ENCODE measurements at regions not wholly inside any gene's neighbourhood (a gene's known extent, or its start where the extent isn't known, plus 50 kb on each side); places are given as distances from the start of the nearest gene placed in this dataset.

DNA sequence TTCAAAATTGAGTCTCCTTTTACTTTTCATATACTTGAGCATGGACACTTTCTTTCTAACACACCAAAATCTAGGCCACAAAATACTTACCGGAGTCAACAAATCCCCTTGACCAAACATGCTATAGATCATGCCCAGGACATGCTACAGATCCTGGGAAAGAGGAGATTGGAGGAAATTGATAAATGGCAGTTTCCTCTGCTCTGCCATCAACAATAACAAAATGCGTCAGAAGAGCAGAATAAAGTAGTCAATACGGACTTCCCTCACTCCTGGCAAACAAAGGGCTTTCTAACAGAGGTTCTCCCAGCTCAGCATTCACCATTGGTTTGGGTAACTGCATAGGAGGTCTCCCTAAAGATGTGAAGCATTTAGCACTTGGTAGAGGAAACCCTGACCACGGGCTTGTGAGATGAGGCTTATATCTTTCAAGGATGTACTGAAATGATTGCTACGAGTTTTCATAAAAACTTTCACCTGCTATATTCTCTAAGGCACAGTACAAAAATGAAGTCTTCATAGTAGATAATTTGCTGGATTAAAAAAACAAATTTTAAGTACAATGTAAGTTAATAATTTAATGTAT lies 283.8 kb upstream of the RUNX1 start:
- H3K9ac ChIP-seq (ENCODE audit: insufficient read depth, low read length, poor library complexity, severe bottlenecking): no peak overlapping the region
- H2AFZ ChIP-seq (ENCODE audit: insufficient read depth, low read depth, low read length, poor library complexity, severe bottlenecking): no peak overlapping the region
- intact Hi-C loops (cut with micrococcal nuclease): no loop called here
- no peak overlapping the region for H3K4me3 ChIP-seq (replicated peaks in 1 of 3; ENCODE audit: low read depth in 2 of 3, low read length in 3 of 3)
- WGBS (ENCODE audit: insufficient coverage): no CpG with 5 or more reads among the region's 5 CpGs
- H3K27ac ChIP-seq (ENCODE audit: low read depth in 1 of 2, low read length in 2 of 2): no peak overlapping the region
- H3K36me3 Mint-ChIP-seq: no peaks in the 10 kb centered on the region
- H3K27me3 ChIP-seq (ENCODE audit: control insufficient read depth in 2 of 2, insufficient read depth in 2 of 2, low read length in 2 of 2): peaks cover 0 to 3% of the 10 kb centered on the region in 2 donors
- H3K27me3 Mint-ChIP-seq (ENCODE audit: low read depth in 3 of 3): peaks cover 0 to 6% (median 6%) of the 10 kb centered on the region in 3 donors
- no peak overlapping the region for H3K4me3 Mint-ChIP-seq
- no peaks in the 10 kb centered on the region for H3K4me1 ChIP-seq (ENCODE audit: control insufficient read depth in 1 of 2, insufficient read depth in 2 of 2, low read length in 2 of 2)
- no peaks in the 10 kb centered on the region for H3K79me2 ChIP-seq (ENCODE audit: insufficient read depth, low read length)
- H3K4me2 ChIP-seq (replicated peaks; ENCODE audit: extremely low read depth, low read length, poor library complexity, severe bottlenecking): no peak overlapping the region
- H4K20me1 ChIP-seq (ENCODE audit: insufficient read depth, low read length): no peaks in the 10 kb centered on the region
- no peak for DNase-seq
- no peaks in the 10 kb centered on the region for H3K36me3 ChIP-seq (replicated peaks in 1 of 2; ENCODE audit: control insufficient read depth in 1 of 2, insufficient read depth in 2 of 2, low read length in 2 of 2)
- TF ChIP-seq, protein P1, sequence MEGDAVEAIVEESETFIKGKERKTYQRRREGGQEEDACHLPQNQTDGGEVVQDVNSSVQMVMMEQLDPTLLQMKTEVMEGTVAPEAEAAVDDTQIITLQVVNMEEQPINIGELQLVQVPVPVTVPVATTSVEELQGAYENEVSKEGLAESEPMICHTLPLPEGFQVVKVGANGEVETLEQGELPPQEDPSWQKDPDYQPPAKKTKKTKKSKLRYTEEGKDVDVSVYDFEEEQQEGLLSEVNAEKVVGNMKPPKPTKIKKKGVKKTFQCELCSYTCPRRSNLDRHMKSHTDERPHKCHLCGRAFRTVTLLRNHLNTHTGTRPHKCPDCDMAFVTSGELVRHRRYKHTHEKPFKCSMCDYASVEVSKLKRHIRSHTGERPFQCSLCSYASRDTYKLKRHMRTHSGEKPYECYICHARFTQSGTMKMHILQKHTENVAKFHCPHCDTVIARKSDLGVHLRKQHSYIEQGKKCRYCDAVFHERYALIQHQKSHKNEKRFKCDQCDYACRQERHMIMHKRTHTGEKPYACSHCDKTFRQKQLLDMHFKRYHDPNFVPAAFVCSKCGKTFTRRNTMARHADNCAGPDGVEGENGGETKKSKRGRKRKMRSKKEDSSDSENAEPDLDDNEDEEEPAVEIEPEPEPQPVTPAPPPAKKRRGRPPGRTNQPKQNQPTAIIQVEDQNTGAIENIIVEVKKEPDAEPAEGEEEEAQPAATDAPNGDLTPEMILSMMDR (IDR thresholded peaks at IDR 0.05): no peak
- H3K4me1 Mint-ChIP-seq: no peaks in the 10 kb centered on the region
- H3K9me3 Mint-ChIP-seq: peaks cover 0 to 2% (median 0%) of the 10 kb centered on the region in 7 donors
- no peaks in the 10 kb centered on the region for H3K9me3 ChIP-seq (replicated peaks in 1 of 2; ENCODE audit: control insufficient read depth in 1 of 2, insufficient read depth in 1 of 2, low read length in 2 of 2)
- no peak overlapping the region for H3K27ac Mint-ChIP-seq

DNA sequence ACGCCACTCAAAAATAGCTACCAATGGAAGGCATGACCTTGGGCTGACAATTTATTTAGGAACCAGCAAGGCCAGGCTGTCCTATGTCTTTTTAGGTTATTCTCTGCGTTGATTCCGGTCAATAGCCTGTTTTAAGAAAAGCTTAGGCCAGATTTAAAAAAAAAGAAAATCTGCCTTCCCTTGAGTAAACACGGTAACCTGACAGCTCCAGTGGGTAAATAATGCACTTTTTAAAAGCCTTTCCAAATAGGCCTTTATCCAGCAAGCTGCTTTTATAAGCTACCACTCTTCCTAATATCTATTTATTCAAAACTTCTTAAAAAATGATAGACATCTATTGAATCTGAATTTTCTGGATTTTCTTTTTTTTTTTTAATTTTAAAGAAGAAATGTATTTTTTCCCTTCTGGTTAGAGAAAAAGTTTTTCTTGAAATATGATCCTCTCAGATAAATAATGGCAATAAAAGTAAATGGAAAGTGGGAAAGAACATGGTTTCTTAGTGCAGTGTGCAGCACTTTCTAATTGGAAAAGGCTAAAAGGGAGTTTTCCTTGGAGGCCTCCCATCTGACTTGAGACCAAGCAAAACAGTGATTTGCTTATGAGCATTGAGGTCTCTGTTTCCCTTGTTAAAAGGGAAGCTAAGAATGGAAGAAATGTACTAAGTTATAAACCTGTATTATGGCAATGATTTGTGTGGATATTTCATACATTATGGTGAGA lies 281.0 kb upstream of the RUNX1 start:
- H3K27ac Mint-ChIP-seq: no peak overlapping the region
- Histone ChIP-seq H3K9me3 (replicated peaks in 1 of 2; ENCODE audit: control insufficient read depth in 1 of 2, insufficient read depth in 1 of 2, low read length in 2 of 2) (no peaks in the 10 kb centered on the region), H2AFZ (ENCODE audit: insufficient read depth, low read depth, low read length, poor library complexity, severe bottlenecking) (no peak overlapping the region), H3K27me3 (ENCODE audit: control insufficient read depth in 2 of 2, insufficient read depth in 2 of 2, low read length in 2 of 2) (peaks cover 0 to 3% of the 10 kb centered on the region in 2 donors), H3K4me3 (replicated peaks in 1 of 3; ENCODE audit: low read depth in 2 of 3, low read length in 3 of 3) (no peak overlapping the region), H3K27ac (ENCODE audit: low read depth in 1 of 2, low read length in 2 of 2) (no peak overlapping the region), H3K79me2 (ENCODE audit: insufficient read depth, low read length) (no peaks in the 10 kb centered on the region), H3K4me2 (replicated peaks; ENCODE audit: extremely low read depth, low read length, poor library complexity, severe bottlenecking) (no peak overlapping the region), H3K36me3 (replicated peaks in 1 of 2; ENCODE audit: control insufficient read depth in 1 of 2, insufficient read depth in 2 of 2, low read length in 2 of 2) (no peaks in the 10 kb centered on the region), H4K20me1 (ENCODE audit: insufficient read depth, low read length) (no peaks in the 10 kb centered on the region), H3K9ac (ENCODE audit: insufficient read depth, low read length, poor library complexity, severe bottlenecking) (no peak overlapping the region), H3K4me1 (ENCODE audit: control insufficient read depth in 1 of 2, insufficient read depth in 2 of 2, low read length in 2 of 2) (no peaks in the 10 kb centered on the region)
- intact Hi-C loops (cut with micrococcal nuclease): no loop called here
- TF ChIP-seq, protein P1 (IDR thresholded peaks at IDR 0.05): no peak
- H3K4me3 Mint-ChIP-seq: no peak overlapping the region
- peaks cover 1 to 11% (median 5%) of the 10 kb centered on the region in 3 donors for H3K27me3 Mint-ChIP-seq (ENCODE audit: low read depth in 3 of 3)
- H3K9me3 Mint-ChIP-seq: peaks cover 0 to 1% (median 0%) of the 10 kb centered on the region in 7 donors
- no peaks in the 10 kb centered on the region for H3K36me3 Mint-ChIP-seq
- DNase-seq: no peak
- WGBS (ENCODE audit: insufficient coverage): 93% methylated on average over 4 of the region's 4 CpGs
- no peaks in the 10 kb centered on the region for H3K4me1 Mint-ChIP-seq

Data from CD14-positive monocyte (primary cell).